Stomach (tissue), 8 donors: ENCODE measurements at regions not wholly inside any gene's neighbourhood (a gene's known extent, or its start where the extent isn't known, plus 50 kb on each side); places are given as distances from the start of the nearest gene placed in this dataset.

ENCODE experiments used
- DNase-seq, 2 donors: peaks; one replicate each; pipeline versions ENCODE4 v3.0.0 to v3.0.0-alpha.2; 2013 to 2019
- H3K27ac ChIP-seq, 5 donors: fragments of 200-600 bp in 4 of 5; sonication (generic) in 4 of 5; one replicate each; pipeline ENCODE4 v1.5.1; 2013 to 2019; ENCODE audit warnings: mild to moderate bottlenecking in 1 of 5, moderate library complexity in 1 of 5
- H3K27me3 ChIP-seq, 3 donors: fragments of 200-600 bp; sonication (generic); one replicate each; pipeline ENCODE4 v1.5.1; 2017 to 2019; ENCODE audit warnings: mixed run types in 1 of 3
- H3K36me3 ChIP-seq, 4 donors: fragments of 200-600 bp; sonication (generic); 1 replicate in 3 of 4; 2 replicates in 1 of 4; pipeline ENCODE4 v1.5.1; 2016 to 2019
- H3K4me1 ChIP-seq, 4 donors: fragments of 200-600 bp; sonication (generic); one replicate each; pipeline ENCODE4 v1.5.1; 2016 to 2019
- H3K4me3 ChIP-seq, 4 donors: fragments of 200-600 bp; sonication (generic) in 3 of 4; one replicate each; pipeline ENCODE4 v1.5.1; 2016 to 2019; ENCODE audit warnings: mild to moderate bottlenecking in 1 of 4
- H3K9me3 ChIP-seq, 4 donors: fragments of 200-600 bp; sonication (generic); one replicate each; pipeline ENCODE4 v1.5.1; 2016 to 2019
- EP300 ChIP-seq: sonication (generic); formaldehyde crosslinking; IDR thresholded peaks from one replicate; pipeline ENCODE4 v1.6.1; 2017; ENCODE audit warnings: antibody characterized with exemption
- POLR2A ChIP-seq, 4 donors: fragments of 450-650 bp; IDR thresholded peaks; one replicate each; pipeline ENCODE4 v1.6.1; 2016; ENCODE audit warnings: antibody characterized with exemption in 4 of 4, control low read depth in 2 of 4, mild to moderate bottlenecking in 1 of 4, moderate library complexity in 1 of 4
- POLR2AphosphoS5 ChIP-seq, 3 donors: sonication (generic); formaldehyde crosslinking; IDR thresholded peaks; one replicate each; pipeline ENCODE4 v1.6.1; 2016; ENCODE audit warnings: antibody characterized with exemption in 3 of 3
- WGBS, 5 donors: extraction: QIAGEN DNeasy Blood & Tissue Kit in 3 of 5; methylation state at CpG; one replicate each; pipeline versions ENCODE4 v1.1.5 to v1.1.7; 2013 to 2018; 5-methylcytosine and 5-hydroxymethylcytosine counted together
- intact Hi-C: fragments of 100-400 bp; cut with DNase I; formaldehyde crosslinking; loops from one replicate; pipeline ENCODE4 v1.15.1; 2023; ENCODE audit warnings: low total_unique reads
- TF ChIP-seq, protein P1 (sequence below), 7 experiments: fragments of 450-650 bp in 4 of 7; fragments of 200-600 bp in 3 of 7; sonication (generic) in 3 of 7; IDR thresholded peaks; one replicate each; pipeline ENCODE4 v1.5.1; 2016 to 2019; ENCODE audit warnings: antibody characterized with exemption in 7 of 7, control low read depth in 2 of 7, mild to moderate bottlenecking in 1 of 7
- donor health status: healthy with polysubstance abuse.
- donor health status: Bipolar disorder and iron deficiency.
- donor health status: healthy.

DNA sequence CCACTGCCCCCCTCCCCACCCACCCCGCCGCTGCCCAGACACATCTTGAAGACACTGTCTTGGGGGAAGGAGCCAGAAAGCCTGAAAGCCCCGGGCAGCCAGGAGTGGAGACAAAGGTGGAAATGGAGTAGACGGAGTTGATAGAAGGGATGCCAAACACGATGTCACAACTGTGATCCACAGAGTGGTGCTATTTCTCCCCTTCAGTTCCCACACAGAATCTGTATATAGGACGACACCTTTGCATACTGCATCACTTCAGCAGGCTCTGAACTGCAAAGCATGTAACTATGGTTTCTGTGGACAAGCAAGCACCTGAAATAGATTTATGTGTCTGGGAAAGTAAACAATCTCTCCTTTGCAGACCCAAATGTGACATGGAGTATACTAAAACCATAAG, 56.4 kb upstream of the F13A1 start:
- Histone ChIP-seq H3K27ac (no peak overlapping the region), H3K4me1 (no peaks in the 10 kb centered on the region), H3K27me3 (no peaks in the 10 kb centered on the region), H3K9me3 (peaks cover 0 to 13% (median 6%) of the 10 kb centered on the region in 4 donors), H3K36me3 (no peaks in the 10 kb centered on the region), H3K4me3 (no peak overlapping the region)
- no peak for DNase-seq
- 75 to 82% (median 80%) methylated on average over 6 of the region's 6 CpGs for WGBS, 5 donors
- TF ChIP-seq, protein P1, sequence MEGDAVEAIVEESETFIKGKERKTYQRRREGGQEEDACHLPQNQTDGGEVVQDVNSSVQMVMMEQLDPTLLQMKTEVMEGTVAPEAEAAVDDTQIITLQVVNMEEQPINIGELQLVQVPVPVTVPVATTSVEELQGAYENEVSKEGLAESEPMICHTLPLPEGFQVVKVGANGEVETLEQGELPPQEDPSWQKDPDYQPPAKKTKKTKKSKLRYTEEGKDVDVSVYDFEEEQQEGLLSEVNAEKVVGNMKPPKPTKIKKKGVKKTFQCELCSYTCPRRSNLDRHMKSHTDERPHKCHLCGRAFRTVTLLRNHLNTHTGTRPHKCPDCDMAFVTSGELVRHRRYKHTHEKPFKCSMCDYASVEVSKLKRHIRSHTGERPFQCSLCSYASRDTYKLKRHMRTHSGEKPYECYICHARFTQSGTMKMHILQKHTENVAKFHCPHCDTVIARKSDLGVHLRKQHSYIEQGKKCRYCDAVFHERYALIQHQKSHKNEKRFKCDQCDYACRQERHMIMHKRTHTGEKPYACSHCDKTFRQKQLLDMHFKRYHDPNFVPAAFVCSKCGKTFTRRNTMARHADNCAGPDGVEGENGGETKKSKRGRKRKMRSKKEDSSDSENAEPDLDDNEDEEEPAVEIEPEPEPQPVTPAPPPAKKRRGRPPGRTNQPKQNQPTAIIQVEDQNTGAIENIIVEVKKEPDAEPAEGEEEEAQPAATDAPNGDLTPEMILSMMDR (IDR thresholded peaks at IDR 0.05) = no peak
- TF ChIP-seq EP300 (no peak), POLR2AphosphoS5 (IDR thresholded peaks at IDR 0.05) (no peak)
- intact Hi-C loops = no loop called here

DNA sequence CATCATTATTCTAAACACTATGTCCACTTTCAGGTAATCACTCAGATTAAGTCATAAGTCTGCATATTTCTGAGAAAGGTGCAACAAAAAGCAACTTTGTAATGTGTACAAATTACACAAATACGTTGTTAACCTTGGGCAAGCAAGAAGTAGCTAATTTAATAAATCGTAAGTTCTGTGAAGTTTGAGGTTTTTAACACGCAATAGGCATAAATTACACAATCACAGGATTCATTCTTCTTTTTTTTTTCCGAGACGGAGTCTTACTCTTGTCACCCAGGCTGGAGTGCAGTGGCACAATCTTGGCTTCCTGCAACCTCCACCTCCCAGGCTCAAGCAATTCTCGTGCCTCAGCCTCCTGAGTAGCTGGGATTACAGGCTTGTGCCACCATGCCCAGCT, 57.2 kb upstream of the F13A1 start:
- H3K36me3 ChIP-seq = no peaks in the 10 kb centered on the region
- 74 to 84% (median 84%) methylated on average over 6 of the region's 6 CpGs for WGBS, 5 donors
- H3K4me1 ChIP-seq = no peaks in the 10 kb centered on the region
- no peaks in the 10 kb centered on the region for H3K27me3 ChIP-seq
- no peak overlapping the region for H3K27ac ChIP-seq
- DNase-seq = no peak
- TF ChIP-seq POLR2AphosphoS5 (IDR thresholded peaks at IDR 0.05) = no peak
- no peak for TF ChIP-seq EP300
- TF ChIP-seq, protein P1 (IDR thresholded peaks at IDR 0.05) = no peak
- TF ChIP-seq POLR2A (IDR thresholded peaks at IDR 0.05) = no peak
- intact Hi-C loops = no loop called here
- H3K9me3 ChIP-seq = peaks cover 0 to 13% (median 6%) of the 10 kb centered on the region in 4 donors
- H3K4me3 ChIP-seq = no peak overlapping the region

DNA sequence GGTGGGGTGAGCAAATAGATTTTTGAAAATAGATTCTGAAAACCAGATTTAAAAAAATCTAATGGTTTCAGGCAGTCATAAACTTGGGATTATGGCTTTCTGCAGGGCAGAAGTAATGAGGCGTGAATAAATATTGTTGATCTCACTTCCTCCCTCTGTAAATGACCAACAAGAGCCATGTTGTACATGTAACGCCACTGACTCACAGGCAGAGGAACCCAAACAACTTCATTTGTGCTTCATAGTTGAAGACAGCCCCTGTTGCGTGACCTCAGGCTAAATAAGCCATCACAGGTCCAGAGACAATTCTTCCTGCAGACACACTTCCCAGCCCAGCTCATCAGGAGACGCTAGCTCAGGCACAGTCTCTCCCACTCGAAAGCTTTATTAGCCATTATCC, 59.1 kb upstream of the F13A1 start:
- no peak for DNase-seq
- peaks cover 0 to 8% (median 1%) of the 10 kb centered on the region in 4 donors for H3K9me3 ChIP-seq
- H3K27ac ChIP-seq = no peak overlapping the region
- H3K36me3 ChIP-seq = no peaks in the 10 kb centered on the region
- no peaks in the 10 kb centered on the region for H3K4me1 ChIP-seq
- WGBS, 5 donors = 80 to 88% (median 86%) methylated on average over 5 of the region's 5 CpGs
- H3K4me3 ChIP-seq = no peak overlapping the region
- TF ChIP-seq POLR2A (IDR thresholded peaks at IDR 0.05) (no peak), POLR2AphosphoS5 (IDR thresholded peaks at IDR 0.05) (no peak), EP300 (no peak)
- TF ChIP-seq, protein P1 (IDR thresholded peaks at IDR 0.05) = no peak
- H3K27me3 ChIP-seq = no peaks in the 10 kb centered on the region
- intact Hi-C loops = no loop called here

DNA sequence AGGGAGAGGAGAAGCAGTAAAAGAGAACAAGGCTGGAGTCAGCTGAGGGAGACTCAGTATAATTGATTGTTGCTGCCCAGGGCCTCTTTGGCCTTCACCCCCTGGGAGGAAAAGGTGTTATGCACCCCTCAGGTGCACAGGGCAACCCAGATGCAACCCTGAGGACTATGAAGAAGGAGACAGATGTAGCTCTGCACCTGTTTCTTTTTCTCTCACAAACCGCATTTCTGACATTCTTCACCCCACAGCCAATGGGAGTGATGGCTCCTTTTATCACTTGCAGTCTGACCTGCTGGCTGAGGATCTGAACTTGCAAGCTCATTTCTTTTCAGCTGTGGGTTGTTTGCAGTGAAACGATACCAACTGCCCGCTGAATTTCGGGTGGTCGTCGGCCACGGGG, 64.1 kb upstream of the F13A1 start:
- WGBS, 5 donors = 44 to 66% (median 53%) methylated on average over 7 of the region's 7 CpGs
- no peak overlapping the region for H3K27ac ChIP-seq
- no peaks in the 10 kb centered on the region for H3K27me3 ChIP-seq
- DNase-seq = no peak
- no peak overlapping the region for H3K4me3 ChIP-seq
- no peaks in the 10 kb centered on the region for H3K4me1 ChIP-seq
- H3K9me3 ChIP-seq = no peaks in the 10 kb centered on the region
- H3K36me3 ChIP-seq = no peaks in the 10 kb centered on the region
- TF ChIP-seq POLR2AphosphoS5 (IDR thresholded peaks at IDR 0.05) = no peak
- TF ChIP-seq POLR2A (IDR thresholded peaks at IDR 0.05) = no peak
- no peak for TF ChIP-seq EP300
- TF ChIP-seq, protein P1 (IDR thresholded peaks at IDR 0.05) = no peak
- intact Hi-C loops = no loop called here
